Common myeloid progenitor, CD34-positive (primary cell): ENCODE measurements at regions not wholly inside any gene's neighbourhood (a gene's known extent, or its start where the extent isn't known, plus 50 kb on each side); places are given as distances from the start of the nearest gene placed in this dataset.

Source experiments
- CTCF ChIA-PET: fragments of 350-600 bp; sonication (Branson Sonifier 250); formaldehyde crosslinking; loops from one replicate; lab custom pipeline; 2021; ENCODE audit warnings: antibody characterized with exemption; lab: Charles Lee
- POLR2A ChIA-PET: fragments of 350-600 bp; sonication (Branson Sonifier 250); formaldehyde crosslinking; loops from one replicate; lab custom pipeline; 2021; ENCODE audit warnings: antibody characterized with exemption; lab: Charles Lee
- DNase-seq, 3 donors: peaks; one replicate each; pipeline versions ENCODE4 v3.0.0 to v3.0.0-alpha.2; 2013
- H3K27ac ChIP-seq, 2 experiments: 1 replicate in 1 of 2; 2 replicates in 1 of 2; pipeline ENCODE4 v1.7.0; 2013; ENCODE audit warnings: inconsistent platforms in 2 of 2, low read length in 2 of 2, mild to moderate bottlenecking in 2 of 2, low read depth in 1 of 2, moderate library complexity in 1 of 2; ENCODE audit not compliant: severe bottlenecking in 2 of 2, insufficient read depth in 1 of 2, poor library complexity in 1 of 2
- H3K27me3 ChIP-seq, 5 experiments: replicated peaks in 2 of 5; 1 replicate in 3 of 5; 2 replicates in 2 of 5; pipeline versions ENCODE4 v1.6.1 to v1.7.0; 2013; ENCODE audit warnings: low read length in 4 of 5, mild to moderate bottlenecking in 2 of 5, moderate library complexity in 2 of 5, inconsistent platforms in 1 of 5; ENCODE audit not compliant: insufficient read depth in 5 of 5, control insufficient read depth in 4 of 5
- H3K36me3 ChIP-seq, 4 experiments: 1 replicate in 2 of 4; 2 replicates in 2 of 4; pipeline versions ENCODE4 v1.6.1 to v1.7.0; 2013; ENCODE audit warnings: low read length in 3 of 4, control low read depth in 1 of 4, mild to moderate bottlenecking in 1 of 4; ENCODE audit not compliant: control insufficient read depth in 4 of 4, insufficient read depth in 4 of 4
- H3K4me1 ChIP-seq, 4 experiments: 1 replicate in 3 of 4; 2 replicates in 1 of 4; pipeline versions ENCODE4 v1.6.1 to v1.7.1; 2013; ENCODE audit warnings: low read length in 3 of 4, mild to moderate bottlenecking in 3 of 4, control low read depth in 1 of 4, inconsistent platforms in 1 of 4, moderate library complexity in 1 of 4; ENCODE audit not compliant: control insufficient read depth in 4 of 4, insufficient read depth in 4 of 4; ENCODE audit errors: control extremely low read depth in 1 of 4
- H3K4me3 ChIP-seq, 7 experiments: 1 replicate in 4 of 7; 2 replicates in 3 of 7; pipeline versions ENCODE4 v1.5.1 to v1.7.0; 2013; ENCODE audit warnings: mild to moderate bottlenecking in 7 of 7, low read length in 6 of 7, moderate library complexity in 6 of 7, inconsistent platforms in 2 of 7, low read depth in 2 of 7, control low read depth in 1 of 7; ENCODE audit not compliant: insufficient read depth in 4 of 7, control insufficient read depth in 1 of 7; ENCODE audit errors: extremely low read depth in 1 of 7
- H3K9me3 ChIP-seq, 5 experiments: 1 replicate in 4 of 5; 2 replicates in 1 of 5; pipeline versions ENCODE4 v1.6.1 to v1.7.1; 2013; ENCODE audit warnings: low read length in 4 of 5, mild to moderate bottlenecking in 2 of 5, inconsistent platforms in 1 of 5, low read depth in 1 of 5, moderate library complexity in 1 of 5; ENCODE audit not compliant: control insufficient read depth in 4 of 5, insufficient read depth in 2 of 5; ENCODE audit errors: control extremely low read depth in 1 of 5
- WGBS: methylation state at CpG from one replicate; pipeline ENCODE4 v1.1.5; 2013; ENCODE audit not compliant: insufficient coverage; 5-methylcytosine and 5-hydroxymethylcytosine counted together

- Histone ChIP-seq H3K27me3 (no peaks in the 10 kb centered on the region), H3K27ac (no peak overlapping the region), H3K9me3 (no peaks in the 10 kb centered on the region), H3K4me1 (no peaks in the 10 kb centered on the region), H3K4me3 (no peak overlapping the region), H3K36me3 (no peaks in the 10 kb centered on the region)
- CTCF ChIA-PET = no interaction called here
- POLR2A ChIA-PET = no interaction called here
- no peak for DNase-seq
- WGBS = 94% methylated on average over 10 of the region's 12 CpGs
These were observed 422.9 kb downstream of the DTWD2 start for GRCh38 chr5:118565335-118565971.

GRCh38 chr5:118561971-118562370 lies 426.4 kb downstream of the DTWD2 start:
- Histone ChIP-seq H3K27ac (no peak overlapping the region), H3K9me3 (no peaks in the 10 kb centered on the region), H3K27me3 (no peaks in the 10 kb centered on the region), H3K4me1 (no peaks in the 10 kb centered on the region), H3K36me3 (no peaks in the 10 kb centered on the region), H3K4me3 (no peak overlapping the region)
- WGBS = no CpG with 5 or more reads among the region's 3 CpGs
- no peak for DNase-seq
- POLR2A ChIA-PET = no interaction called here
- CTCF ChIA-PET = no interaction called here

DNA sequence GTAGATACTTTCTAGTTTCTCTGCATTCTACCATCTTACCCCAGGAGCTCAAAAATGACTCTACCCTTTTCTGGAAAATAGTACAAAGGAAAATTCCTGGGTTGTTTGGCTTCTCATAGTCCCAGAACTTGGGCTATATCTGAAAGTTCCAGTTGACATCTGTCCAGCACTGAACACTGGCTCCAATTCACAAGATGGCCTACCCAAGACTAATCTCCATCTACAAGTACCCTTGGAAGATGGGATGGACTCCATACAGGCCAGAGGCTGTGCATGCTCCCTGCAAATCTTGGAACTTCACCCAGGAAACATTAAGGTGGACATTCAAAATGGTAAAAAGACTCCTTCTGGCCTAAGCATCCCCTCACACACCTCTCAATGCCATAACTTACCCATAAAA lies 427.1 kb downstream of the DTWD2 start:
- no peaks in the 10 kb centered on the region for H3K4me1 ChIP-seq
- no peaks in the 10 kb centered on the region for H3K9me3 ChIP-seq
- ChIA-PET POLR2A (no interaction called here), CTCF (no interaction called here)
- DNase-seq = no peak
- H3K27ac ChIP-seq = no peak overlapping the region
- no peak overlapping the region for H3K4me3 ChIP-seq
- H3K36me3 ChIP-seq = no peaks in the 10 kb centered on the region
- H3K27me3 ChIP-seq = no peaks in the 10 kb centered on the region

DNA sequence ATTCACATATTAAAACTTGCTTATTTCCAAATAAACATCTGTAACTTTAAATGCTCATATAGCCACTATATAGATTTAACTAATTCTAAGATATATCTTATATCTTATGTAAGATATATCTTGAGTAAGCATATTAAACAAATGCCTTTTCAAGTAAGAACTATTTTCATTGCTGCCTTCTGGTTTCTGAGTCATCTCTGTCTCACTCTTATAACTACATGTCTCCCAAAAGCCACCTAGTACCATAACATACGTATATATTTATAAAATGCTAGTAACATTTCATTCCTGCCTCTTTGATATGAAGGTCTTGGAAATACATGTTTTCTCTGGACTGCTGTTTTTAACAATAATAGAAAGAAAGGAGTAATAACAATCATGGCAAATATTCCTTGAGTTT lies 429.5 kb downstream of the DTWD2 start:
- Histone ChIP-seq H3K27ac (no peak overlapping the region), H3K4me3 (no peak overlapping the region), H3K27me3 (no peaks in the 10 kb centered on the region), H3K4me1 (no peaks in the 10 kb centered on the region), H3K36me3 (no peaks in the 10 kb centered on the region), H3K9me3 (no peaks in the 10 kb centered on the region)
- no CpG with 5 or more reads among the region's 1 CpG for WGBS
- POLR2A ChIA-PET = no interaction called here
- no peak for DNase-seq
- CTCF ChIA-PET = no interaction called here

GRCh38 chr5:118557251-118557661 lies 431.1 kb downstream of the DTWD2 start:
- Histone ChIP-seq H3K27me3 (no peaks in the 10 kb centered on the region), H3K9me3 (no peaks in the 10 kb centered on the region), H3K27ac (no peak overlapping the region), H3K4me1 (no peaks in the 10 kb centered on the region), H3K36me3 (no peaks in the 10 kb centered on the region), H3K4me3 (no peak overlapping the region)
- no peak for DNase-seq
- WGBS = 100% methylated on average over 4 of the region's 4 CpGs
- POLR2A ChIA-PET = no interaction called here
- CTCF ChIA-PET = no interaction called here

GRCh38 chr5:118556792-118557191 lies 431.6 kb downstream of the DTWD2 start:
- ChIA-PET POLR2A (no interaction called here), CTCF (no interaction called here)
- Histone ChIP-seq H3K4me3 (no peak overlapping the region), H3K4me1 (no peaks in the 10 kb centered on the region), H3K27ac (no peak overlapping the region), H3K27me3 (no peaks in the 10 kb centered on the region), H3K36me3 (no peaks in the 10 kb centered on the region), H3K9me3 (no peaks in the 10 kb centered on the region)
- WGBS = 94% methylated on average over 4 of the region's 5 CpGs
- no peak for DNase-seq

GRCh38 chr5:118555727-118556126 lies 432.6 kb downstream of the DTWD2 start:
- Histone ChIP-seq H3K27ac (no peak overlapping the region), H3K36me3 (no peaks in the 10 kb centered on the region), H3K4me1 (no peaks in the 10 kb centered on the region), H3K27me3 (no peaks in the 10 kb centered on the region), H3K9me3 (no peaks in the 10 kb centered on the region), H3K4me3 (no peak overlapping the region)
- no CpG with 5 or more reads among the region's 2 CpGs for WGBS
- DNase-seq = no peak
- ChIA-PET POLR2A (no interaction called here), CTCF (no interaction called here)
